NOMO-1 (cell line): ENCODE measurements at regions not wholly inside any gene's neighbourhood (a gene's known extent, or its start where the extent isn't known, plus 50 kb on each side); places are given as distances from the start of the nearest gene placed in this dataset.
"Not testable (repeated sequence)": the region's sequence is repeated elsewhere in the genome, so short reads cannot be mapped to it uniquely, and the experiment has no call there.

Experiments
- DNase-seq, 2 experiments: peaks; one replicate each; lab custom pipeline; 2025; ENCODE audit not compliant: unreplicated experiment in 2 of 2; lab: John Stamatoyannopoulos, UW

DNA sequence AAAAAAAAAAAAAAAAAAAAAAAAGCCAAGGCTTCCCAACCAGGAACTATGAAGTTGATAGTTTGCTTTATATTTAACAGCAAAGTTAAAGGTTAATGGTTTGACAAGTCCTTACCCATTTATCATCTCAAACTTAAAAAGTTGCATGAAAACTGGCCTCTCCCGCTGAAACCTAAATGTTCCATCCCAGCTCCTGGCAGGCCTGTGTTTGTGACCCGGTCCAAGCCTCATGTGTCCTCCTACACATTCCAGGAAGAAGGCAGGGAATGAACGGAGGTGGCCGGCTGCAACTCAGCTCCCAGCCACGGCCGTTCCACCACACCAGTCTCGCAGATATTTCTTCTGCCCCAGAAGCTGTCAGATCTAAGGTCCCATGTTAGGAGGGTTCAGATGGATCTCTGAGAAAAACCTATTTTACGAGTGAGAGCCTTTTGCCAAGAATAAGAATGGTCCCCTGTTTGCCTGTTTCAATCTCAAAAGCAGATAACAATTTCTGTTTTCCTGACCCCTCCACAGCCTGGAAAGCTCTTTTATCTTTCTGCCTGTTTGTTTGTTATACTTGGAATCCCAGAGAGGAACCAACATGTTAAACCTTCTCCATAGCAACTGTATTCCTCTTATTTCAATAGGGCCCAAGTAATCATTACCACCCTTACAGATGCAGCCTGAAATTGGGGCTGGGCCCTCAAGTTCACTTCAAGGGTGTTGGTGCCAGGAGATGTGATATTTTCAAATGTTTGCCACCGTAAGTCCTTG is 56.5 kb downstream of the KCTD12 start:
- no peak for DNase-seq

DNA sequence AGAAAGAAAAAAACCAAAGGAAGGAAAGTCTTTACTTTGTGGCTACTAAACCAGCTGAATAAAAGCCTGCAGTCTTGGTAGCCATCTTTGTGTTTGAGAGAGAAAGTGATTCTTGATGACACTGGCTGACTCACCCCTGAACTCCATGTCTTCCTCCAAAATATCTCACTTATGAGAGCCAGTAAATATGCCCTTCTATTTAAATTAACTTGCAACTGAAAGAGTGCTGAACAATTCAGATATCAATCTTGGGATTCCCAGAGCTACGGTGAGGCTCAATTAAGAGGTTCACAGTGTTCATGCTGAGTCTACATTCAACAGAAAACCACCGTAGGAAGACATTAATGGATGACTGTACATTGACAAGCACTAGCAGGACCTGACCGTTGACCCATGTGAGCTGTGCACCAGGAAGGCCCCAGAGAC is 57.9 kb downstream of the KCTD12 start:
- no peak for DNase-seq

DNA sequence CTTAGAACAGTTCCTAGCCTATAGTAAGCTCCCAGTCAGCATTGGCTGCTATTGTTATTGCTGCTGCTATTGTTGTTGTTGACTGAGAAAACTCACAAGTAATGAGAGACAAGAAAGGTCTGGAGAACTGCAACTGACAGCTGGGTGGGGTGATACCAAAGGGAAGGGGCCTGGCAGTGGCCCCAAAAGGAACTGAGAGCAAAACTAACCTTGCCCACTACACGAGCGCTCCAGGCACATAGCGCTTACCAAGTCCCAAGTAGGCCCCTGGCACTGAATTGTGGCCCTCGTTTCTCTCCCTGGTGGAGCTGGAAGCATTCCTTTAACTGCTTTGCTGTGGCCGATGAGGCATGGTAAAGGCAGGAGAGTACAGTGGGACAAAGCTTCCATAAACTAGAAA is 59.7 kb downstream of the KCTD12 start:
- DNase-seq, result no peak

DNA sequence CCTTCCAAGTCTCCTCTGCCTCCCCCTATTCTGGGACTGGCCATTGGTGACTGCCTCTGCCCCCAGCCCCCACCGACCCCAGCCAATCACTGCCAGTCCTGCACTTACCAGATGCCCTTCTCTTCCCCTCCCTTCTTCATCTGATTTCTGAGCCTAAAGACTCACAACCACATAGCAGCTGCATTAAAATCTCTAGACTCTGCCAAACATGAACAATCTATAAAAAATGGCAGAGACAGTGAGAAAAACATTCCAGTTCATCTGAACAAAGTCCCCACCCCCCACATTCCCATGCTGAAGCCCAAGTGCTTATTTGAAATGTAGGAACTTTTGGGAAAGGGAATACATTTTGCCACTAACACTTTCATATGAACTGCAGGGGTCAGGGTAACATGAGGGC is 60.8 kb downstream of the KCTD12 start:
- DNase-seq, result no peak

DNA sequence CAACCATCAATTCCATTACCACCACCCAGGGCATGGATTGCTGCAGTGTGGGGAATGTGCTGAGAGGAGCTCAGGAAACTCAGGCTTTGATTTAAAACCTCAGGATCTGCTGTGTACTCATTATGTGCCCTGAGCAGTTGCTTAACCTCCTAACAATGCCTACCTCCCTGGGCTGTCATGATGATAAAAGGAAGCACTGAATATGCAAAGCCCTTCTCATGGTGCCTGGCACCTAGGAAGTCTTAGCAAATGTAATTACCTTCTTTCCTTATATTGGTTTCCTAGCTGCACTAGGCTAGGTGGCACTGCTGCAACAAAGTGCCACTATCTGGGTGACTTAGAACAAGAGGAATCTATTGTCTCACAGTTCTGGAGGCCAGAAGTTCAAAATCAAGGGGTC is 62.2 kb downstream of the KCTD12 start:
- no peak for DNase-seq

DNA sequence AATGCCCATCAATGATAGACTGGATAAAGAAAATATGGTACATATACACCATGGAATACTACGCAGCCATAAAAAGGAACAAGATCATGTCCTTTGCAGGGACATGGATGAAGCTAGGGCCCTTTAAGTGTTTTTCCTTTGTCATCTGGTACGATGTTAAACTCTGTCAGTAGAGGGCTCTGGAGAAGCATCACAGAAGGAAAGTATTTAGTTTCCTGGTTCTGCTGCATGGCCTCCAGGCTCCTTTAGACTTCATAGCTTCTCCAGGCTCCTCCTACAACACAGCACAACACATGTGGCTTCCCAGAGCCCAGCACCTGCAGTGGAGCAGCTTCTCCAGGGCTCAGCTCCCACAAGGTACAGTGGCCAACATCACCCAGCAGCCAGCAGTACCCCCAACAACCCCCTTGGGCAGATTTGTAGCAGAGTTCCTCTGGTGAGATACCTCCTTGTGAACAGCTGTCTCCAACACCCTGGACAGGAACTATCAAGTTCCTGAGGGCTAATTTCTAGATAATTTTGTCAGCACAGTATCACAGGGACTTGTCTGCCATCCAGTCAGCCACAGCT is 63.4 kb downstream of the KCTD12 start:
- peak in 1 of 2 experiments; percentile 11 for DNase-seq

DNA sequence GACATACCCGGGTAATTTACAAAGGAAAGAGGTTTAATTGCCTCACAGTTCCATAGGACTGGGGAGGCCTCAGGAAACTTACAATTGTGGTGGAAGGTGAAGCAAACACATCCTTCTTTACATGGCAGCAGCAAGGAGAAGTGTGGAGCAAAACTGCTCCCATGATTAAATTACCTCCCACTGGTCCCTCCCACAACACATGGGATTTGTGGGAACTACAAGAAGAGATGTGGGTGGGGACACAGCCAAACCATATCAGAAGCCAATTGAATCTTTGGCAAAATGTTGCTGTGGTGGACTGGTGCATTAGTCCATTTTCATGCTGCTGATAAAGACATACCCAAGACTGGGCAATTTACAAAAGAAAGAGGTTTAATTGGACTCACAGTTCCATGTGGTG is 65.0 kb downstream of the KCTD12 start:
- not testable (repeated sequence) for DNase-seq

DNA sequence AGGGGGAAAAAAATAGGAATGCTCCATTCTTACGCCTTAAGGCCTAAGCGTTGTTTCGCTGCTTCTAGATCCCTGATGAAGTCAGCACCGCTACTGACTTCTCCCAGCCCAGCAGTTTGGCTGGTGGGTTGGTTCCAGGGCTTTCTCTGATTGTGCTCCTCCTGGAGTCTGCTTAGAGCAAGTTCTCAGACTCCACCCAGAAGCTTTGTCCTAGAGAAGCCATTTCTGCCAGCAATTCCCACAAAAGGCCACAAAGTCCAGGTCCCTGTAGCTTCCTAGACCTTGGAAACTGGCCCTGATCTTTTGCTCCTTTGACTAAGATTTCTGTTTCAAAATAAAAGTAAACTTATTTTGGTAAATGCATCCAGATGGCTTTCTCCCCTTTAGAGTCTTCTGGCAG is 65.4 kb downstream of the KCTD12 start:
- no peak for DNase-seq

DNA sequence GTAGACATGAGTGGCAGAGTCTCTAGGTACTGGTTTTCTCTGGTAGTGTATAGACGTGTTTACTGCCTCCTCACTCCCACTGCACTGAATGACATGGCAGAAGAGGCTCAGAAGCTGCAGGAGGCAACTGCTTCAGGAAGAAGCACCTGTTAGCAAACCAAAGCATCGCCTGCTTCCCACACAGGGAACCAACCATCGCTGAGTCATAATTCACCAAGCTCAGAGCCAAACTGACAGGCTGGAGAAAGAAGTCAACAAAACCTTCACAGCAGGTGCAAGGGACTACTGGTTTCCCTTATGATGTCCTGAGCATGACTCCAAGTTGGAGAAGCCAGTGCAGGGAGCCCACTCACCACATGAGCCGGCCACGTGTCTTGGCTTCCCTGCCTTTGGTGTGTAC is 69.8 kb downstream of the KCTD12 start:
- no peak for DNase-seq

DNA sequence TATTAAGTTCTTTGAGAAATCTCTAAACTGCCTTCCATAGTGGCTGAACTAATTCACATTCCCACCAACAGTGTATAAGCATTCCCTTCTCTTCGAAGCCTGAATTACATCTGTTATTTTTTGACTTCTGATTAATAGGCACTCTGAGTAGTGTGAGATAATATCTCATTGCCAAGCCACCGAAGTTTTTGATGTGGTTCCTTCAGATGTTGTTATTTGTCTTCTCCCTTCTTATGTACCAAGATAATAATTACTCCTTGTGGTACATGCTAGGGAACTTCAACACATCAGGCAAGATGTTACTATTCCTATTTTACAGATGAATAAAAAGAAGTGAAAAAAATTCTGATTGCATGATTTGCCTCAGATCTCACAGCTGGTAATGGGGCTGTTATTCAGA is 70.9 kb downstream of the KCTD12 start:
- no peak for DNase-seq

DNA sequence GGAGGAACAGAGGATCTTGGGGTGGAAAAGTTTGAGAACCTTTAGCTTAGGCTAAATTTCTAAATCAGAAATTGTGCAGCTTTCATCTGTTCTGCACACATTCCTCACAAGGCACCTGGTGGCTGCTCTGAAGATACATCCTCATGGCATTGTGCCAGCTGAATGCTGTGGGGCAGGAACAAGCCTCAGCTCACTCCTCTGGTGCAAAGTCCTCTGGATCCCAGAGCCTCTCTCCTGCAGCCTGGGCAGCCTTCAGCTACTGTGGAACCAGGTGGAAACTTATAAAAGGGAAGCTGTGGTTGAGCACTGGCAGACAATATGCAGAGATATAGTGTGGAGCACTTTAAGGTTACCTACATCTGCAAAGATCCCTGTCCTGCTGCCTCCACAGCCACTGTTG is 72.3 kb downstream of the KCTD12 start:
- DNase-seq, result peak; percentile 16 to 65

DNA sequence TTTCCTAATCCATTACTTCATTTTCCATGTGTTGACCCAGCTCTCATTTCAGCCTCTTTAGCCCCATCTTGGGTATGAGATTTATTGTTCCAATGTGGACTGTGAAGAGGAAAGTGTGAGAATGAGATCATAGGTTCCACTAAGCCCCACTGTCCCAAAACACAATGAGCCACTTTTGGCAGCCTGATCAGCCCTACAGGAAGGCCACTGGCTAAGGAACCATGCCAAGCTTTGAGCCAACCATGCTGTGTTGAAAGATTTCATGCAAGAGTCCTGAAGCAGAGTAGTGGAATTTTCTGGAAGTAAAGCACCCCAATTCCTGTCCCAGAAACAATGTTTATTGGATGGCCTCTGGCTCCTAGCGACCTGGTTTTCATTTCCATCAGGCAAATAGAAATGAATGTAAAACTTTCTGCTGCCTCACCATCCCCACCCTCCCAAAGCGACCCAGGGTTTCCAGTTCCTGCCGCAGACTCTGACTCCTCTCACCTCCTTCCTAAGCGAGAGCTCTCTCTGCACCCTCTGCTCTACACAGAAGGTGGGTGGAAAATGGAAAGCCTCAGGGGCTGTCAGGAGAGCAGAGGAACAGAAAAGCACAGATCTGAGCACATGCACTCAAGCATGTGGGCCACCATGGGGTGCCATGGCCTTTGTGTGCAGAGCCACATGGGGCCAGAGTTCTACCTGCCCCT is 73.1 kb downstream of the KCTD12 start:
- DNase-seq, result no peak

DNA sequence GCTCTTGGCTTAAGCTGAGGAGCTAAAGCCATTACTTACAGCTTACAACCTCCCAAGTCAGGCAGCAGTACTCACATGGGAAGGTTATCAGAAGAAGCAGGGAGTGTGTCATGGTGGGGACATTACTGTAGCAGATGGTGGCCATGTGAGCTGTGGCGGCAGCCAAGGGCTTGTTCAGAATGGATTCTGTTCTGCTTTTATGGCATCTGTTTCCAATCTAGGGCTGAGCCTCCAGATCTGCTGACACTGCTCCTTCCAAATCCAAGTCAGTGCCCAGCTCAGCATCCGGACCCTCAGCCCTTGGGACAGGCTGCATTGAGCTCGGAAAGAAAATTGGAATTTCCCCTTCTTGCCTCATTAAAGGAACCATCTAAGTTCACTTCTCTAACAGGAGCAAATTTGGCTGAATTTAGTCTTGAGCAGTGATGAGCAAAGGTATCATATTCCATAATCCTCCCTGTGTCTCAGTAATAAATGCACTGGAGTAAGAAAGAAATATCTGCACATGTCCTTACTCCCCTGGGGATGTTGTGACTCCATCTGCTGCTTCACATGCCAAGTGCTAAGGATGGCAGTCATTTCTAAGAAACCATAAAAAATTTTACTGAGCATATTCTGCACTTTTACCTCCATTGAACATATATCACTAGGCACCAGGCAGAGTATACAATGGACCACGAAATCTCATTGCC is 73.9 kb downstream of the KCTD12 start:
- no peak for DNase-seq

DNA sequence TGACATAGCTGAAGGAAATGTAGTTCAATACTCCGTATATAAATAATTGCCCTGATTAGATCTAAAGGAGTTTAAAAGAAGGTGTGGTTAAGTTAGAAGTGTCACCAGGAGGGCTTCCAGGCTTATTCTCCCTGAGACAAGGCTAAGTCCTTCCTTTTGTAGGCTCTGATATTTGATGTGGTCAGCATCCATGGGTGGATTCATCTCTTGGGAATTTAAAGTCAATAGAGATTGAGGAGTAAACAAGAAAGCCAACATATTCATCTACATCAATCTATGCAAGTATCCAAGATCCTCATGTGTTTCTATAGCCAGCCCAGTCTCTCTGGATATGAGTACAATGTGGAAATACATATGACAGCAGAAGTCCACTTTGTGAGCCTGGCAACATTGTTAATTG is 76.8 kb downstream of the KCTD12 start:
- no peak for DNase-seq

DNA sequence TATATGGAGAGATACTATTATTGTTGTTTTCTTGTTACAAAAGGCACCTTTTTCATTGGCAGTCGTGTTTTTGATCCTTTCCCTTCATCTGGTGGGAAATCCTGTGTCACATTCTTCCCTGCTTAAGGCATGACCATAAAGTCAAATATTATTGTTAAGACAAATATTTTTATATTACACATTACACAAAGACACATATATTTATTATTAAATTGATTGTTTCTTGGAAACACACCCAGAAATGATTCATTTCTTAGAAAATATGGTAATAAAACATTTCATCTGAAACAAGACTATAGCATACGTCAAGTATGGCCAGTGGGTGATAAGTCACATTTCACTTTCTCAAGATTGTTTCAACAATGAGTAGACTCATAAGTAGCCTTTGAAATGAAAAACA is 77.3 kb downstream of the KCTD12 start:
- no peak for DNase-seq

DNA sequence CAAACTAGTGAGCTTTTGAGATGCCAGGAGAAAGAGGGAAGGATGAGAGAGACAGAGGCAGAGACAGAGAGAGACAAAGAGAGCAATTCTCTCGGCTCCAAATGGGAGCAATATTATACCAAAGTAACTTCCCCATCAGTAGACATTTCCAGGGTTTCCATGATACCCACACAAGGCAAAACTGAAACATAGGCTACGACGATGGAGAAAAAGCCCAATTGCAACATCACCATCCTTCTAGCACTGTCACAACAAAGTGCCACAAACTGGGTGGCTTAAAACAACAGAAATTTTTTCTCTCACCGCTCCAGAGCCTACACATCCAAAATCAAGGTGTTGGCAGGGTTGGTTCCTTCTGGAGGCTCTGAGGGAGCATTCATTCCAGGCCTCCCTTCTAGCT is 81.4 kb downstream of the KCTD12 start:
- no peak for DNase-seq

DNA sequence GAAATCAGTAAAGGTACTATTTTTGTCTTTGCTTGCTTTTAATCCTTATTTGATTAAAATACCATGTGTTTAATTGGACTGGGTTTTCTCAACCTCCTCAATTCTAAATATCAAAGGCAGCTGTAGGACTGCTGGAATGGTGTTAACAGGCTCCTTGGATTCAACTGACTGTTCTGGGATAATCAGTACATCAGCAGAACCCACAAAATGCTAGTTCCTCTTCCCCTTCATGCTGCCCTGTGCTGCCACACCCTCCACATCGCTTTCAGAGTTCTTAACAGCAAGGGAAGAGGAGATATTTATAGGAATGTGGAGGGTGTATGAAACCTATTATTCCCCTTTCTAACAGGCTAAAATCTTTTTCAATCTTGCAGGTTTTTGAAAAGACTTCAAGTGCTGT is 82.4 kb downstream of the KCTD12 start:
- DNase-seq, result peak; percentile 66 to 70

DNA sequence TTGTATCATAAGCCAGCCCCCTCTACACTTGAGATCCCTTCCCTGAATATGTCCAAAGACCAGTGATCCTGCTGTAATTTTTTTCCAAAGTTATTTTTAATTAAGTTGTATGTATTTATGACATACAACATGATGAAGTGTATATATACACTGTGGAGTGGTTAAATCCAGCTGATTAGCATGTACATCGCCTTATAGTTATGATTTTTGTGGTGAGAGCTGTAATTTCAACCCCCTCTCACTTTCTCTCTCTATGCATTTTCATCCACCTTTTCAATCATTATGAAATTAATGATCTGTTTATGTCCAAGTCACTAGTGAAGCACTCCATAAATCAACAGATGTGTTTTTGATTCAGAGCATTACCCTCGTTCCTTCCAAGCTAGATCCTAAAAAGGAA is 85.3 kb downstream of the KCTD12 start:
- no peak for DNase-seq

DNA sequence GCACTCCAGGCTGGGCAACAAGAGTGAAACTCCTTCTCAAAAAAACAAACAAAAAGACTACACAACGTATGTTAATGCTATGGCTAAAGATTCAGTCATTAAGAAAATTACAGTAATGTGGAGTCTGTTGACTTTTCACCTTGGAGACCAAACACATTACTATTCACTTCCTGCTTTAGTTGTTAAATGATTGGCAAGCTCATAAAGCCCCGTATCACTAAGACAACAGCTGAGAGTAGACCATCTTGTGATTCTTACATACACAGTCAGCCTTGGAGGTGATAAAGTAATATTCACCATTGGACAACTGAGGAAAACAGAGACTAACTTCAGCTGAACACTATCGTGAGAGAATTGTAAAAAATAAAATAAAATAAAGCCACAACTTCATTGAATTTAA is 86.5 kb downstream of the KCTD12 start:
- peak; percentile 7 to 52 for DNase-seq

DNA sequence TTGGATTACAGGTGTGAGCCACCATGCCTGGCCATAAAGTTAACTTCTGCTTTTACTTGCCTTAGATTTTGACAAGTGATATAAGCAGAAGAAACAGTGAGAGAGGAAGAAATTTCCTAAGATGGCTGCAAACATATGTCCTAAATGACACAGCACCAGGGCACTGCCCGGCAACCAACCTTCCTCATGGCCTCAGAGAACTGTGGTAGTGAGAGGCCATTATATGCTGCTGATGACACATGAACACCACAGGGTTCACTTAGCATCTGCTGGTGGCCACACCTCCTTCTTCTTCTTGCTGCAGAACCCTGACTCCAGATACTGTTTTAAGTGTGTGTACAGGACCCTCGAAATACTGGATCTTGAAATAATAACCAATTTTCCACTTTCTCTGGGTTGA is 88.2 kb downstream of the KCTD12 start:
- peak; percentile 44 to 69 for DNase-seq

DNA sequence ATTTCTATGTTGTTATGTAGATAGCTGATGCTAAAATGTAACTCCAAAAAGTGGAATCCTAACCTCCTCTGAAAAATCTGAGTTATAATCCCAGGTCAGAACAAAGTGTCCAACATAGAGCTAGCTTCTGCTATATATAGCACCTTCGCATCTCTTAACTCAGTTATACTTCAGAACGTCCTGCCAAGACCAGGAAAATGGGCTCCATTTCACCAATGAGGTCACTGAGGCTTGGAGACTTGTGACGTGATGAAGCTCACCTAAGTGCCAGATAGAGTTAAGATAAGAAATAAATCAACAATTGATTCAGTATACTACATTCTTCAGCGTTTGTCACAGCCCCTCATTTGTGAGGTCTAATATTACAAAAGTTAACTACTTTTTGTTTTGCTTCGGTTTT is 88.8 kb downstream of the KCTD12 start:
- no peak for DNase-seq

DNA sequence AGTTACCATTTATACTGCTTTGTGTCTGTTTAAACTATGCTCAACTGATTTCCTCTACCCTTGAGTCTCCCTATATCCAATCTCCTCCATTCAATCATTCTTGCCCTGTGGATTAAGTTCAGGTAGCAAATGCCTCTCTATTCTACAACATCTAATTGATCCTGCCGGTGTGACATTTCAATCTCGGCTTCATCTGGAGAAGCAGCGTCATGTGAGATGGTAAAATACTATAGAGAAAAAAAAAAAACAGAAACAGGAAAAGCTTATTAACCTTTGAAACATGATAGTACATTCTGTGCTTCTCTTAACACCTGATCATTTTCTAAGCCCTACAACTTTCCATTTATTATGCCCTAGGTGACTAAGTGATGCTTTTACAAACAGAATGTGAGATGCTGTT is 89.4 kb downstream of the KCTD12 start:
- no peak for DNase-seq
